Sigmoid colon (tissue), 6 donors: ENCODE measurements at regions not wholly inside any gene's neighbourhood (a gene's known extent, or its start where the extent isn't known, plus 50 kb on each side); places are given as distances from the start of the nearest gene placed in this dataset.
"Not testable (repeated sequence)": the region's sequence is repeated elsewhere in the genome, so short reads cannot be mapped to it uniquely, and the experiment has no call there.

Experiments
- DNase-seq: peaks from one replicate; pipeline ENCODE4 v3.0.0-alpha.2; 2019
- H3K27ac ChIP-seq, 4 donors: fragments of 200-600 bp; sonication (generic); one replicate each; pipeline ENCODE4 v1.5.1; 2016 to 2019; ENCODE audit warnings: mild to moderate bottlenecking in 1 of 4
- H3K27me3 ChIP-seq, 3 donors: fragments of 200-600 bp; sonication (generic); one replicate each; pipeline ENCODE4 v1.5.1; 2019; ENCODE audit warnings: mild to moderate bottlenecking in 1 of 3
- H3K36me3 ChIP-seq, 4 donors: fragments of 200-600 bp; sonication (generic); one replicate each; pipeline ENCODE4 v1.5.1; 2016 to 2019
- H3K4me1 ChIP-seq, 4 donors: fragments of 200-600 bp; sonication (generic); one replicate each; pipeline ENCODE4 v1.5.1; 2017 to 2019
- H3K4me3 ChIP-seq, 4 donors: fragments of 200-600 bp; sonication (generic); one replicate each; pipeline ENCODE4 v1.5.1; 2017 to 2019; ENCODE audit warnings: mild to moderate bottlenecking in 2 of 4, moderate library complexity in 1 of 4
- H3K9me3 ChIP-seq, 4 donors: fragments of 200-600 bp in 3 of 4; sonication (generic) in 3 of 4; one replicate each; pipeline versions ENCODE4 v1.5.1 to v1.6.1; 2013 to 2019
- EP300 ChIP-seq, 4 donors: sonication (generic); formaldehyde crosslinking; IDR thresholded peaks; one replicate each; pipeline ENCODE4 v1.6.1; 2017; ENCODE audit warnings: antibody characterized with exemption in 4 of 4
- POLR2A ChIP-seq, 2 donors: fragments of 450-650 bp; IDR thresholded peaks; one replicate each; pipeline ENCODE4 v1.6.1; 2016; ENCODE audit warnings: antibody characterized with exemption in 2 of 2, mild to moderate bottlenecking in 2 of 2, moderate library complexity in 2 of 2
- POLR2AphosphoS5 ChIP-seq, 4 donors: sonication (generic); formaldehyde crosslinking; IDR thresholded peaks; one replicate each; pipeline ENCODE4 v1.6.1; 2017; ENCODE audit warnings: antibody characterized with exemption in 4 of 4
- WGBS, 2 donors: extraction: QIAGEN DNeasy Blood & Tissue Kit; methylation state at CpG; one replicate each; pipeline ENCODE4 v1.1.7; 2013; 5-methylcytosine and 5-hydroxymethylcytosine counted together
- intact Hi-C: fragments of 100-400 bp; cut with DNase I; formaldehyde crosslinking; loops from one replicate; pipeline ENCODE4 v1.15.1; 2023
- TF ChIP-seq, protein P1 (sequence below), 4 experiments: fragments of 450-650 bp in 3 of 4; fragments of 200-600 bp in 1 of 4; IDR thresholded peaks; one replicate each; pipeline ENCODE4 v1.5.1; 2016 to 2019; ENCODE audit warnings: antibody characterized with exemption in 4 of 4, mild to moderate bottlenecking in 3 of 4, moderate library complexity in 2 of 4
- donor health status: healthy with polysubstance abuse.
- donor health status: healthy.

DNA sequence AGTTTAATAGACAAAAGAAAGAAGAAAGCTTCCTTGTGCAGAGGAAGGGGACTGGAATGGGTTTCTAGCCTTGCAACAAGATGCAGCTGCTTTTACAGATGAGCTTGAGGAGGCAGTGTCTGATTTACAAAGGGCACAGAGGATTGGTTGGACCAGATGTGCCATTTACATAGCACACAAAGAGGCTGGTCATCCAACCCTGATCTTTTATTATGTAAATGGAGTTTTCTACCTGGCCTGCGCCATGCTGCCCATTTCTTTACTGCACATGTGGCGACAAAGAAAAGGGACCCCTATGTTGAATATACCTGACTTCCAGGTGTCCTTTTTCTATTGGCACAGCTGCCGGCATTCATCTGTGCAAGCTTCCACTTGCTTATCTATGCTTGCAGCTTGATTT is 409.4 kb upstream of the FRG2C start:
- TF ChIP-seq, protein P1, sequence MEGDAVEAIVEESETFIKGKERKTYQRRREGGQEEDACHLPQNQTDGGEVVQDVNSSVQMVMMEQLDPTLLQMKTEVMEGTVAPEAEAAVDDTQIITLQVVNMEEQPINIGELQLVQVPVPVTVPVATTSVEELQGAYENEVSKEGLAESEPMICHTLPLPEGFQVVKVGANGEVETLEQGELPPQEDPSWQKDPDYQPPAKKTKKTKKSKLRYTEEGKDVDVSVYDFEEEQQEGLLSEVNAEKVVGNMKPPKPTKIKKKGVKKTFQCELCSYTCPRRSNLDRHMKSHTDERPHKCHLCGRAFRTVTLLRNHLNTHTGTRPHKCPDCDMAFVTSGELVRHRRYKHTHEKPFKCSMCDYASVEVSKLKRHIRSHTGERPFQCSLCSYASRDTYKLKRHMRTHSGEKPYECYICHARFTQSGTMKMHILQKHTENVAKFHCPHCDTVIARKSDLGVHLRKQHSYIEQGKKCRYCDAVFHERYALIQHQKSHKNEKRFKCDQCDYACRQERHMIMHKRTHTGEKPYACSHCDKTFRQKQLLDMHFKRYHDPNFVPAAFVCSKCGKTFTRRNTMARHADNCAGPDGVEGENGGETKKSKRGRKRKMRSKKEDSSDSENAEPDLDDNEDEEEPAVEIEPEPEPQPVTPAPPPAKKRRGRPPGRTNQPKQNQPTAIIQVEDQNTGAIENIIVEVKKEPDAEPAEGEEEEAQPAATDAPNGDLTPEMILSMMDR (IDR thresholded peaks at IDR 0.05): no peak
- TF ChIP-seq EP300 (IDR thresholded peaks at IDR 0.05): no peak
- TF ChIP-seq POLR2A (IDR thresholded peaks at IDR 0.05): no peak
- TF ChIP-seq POLR2AphosphoS5 (IDR thresholded peaks at IDR 0.05): no peak
- intact Hi-C loops: no loop called here
- Histone ChIP-seq H3K4me1 (no peaks in the 10 kb centered on the region), H3K4me3 (no peak overlapping the region), H3K27ac (no peak overlapping the region), H3K36me3 (no peaks in the 10 kb centered on the region), H3K9me3 (no peaks in the 10 kb centered on the region), H3K27me3 (no peaks in the 10 kb centered on the region)
- 90% methylated on average over 3 of the region's 3 CpGs for WGBS, 2 donors
- no peak for DNase-seq

- H3K9me3 ChIP-seq, H3K27me3 ChIP-seq, H3K4me3 ChIP-seq, H3K27ac ChIP-seq, H3K4me1 ChIP-seq, intact Hi-C loops, H3K36me3 ChIP-seq, DNase-seq: not testable (repeated sequence)
- WGBS, 2 donors: 45 to 62% methylated on average over 5 of the region's 5 CpGs
- TF ChIP-seq, protein P1 (IDR thresholded peaks at IDR 0.05): peak in 1 of 4 experiments; percentile 31
Measured at GRCh38 chr3:75258825-75259683, 405.1 kb upstream of the FRG2C start.

DNA sequence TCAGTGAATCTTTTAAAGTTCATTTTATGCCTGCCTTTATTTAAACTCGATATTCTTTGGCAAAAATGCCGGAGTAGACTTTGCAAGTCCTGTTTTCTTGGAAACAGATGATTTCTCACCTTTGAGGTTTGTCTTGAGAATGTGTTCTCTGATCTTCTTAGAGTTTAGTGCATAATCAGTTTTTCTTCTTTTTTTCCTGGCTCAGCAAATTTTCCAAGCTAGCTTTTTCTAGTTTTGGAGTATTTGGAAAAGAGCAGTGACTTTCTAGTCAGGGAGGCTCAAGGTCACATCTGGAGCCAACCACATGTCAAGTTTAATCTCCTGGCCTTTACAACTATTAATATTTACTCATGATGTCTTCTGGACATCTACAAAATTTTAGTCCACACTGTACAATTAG is 403.2 kb upstream of the FRG2C start:
- H3K4me1 ChIP-seq, H3K36me3 ChIP-seq, H3K27ac ChIP-seq, intact Hi-C loops, H3K27me3 ChIP-seq, DNase-seq, H3K9me3 ChIP-seq, H3K4me3 ChIP-seq: not testable (repeated sequence)
- 87 to 88% methylated on average over 2 of the region's 2 CpGs for WGBS, 2 donors

DNA sequence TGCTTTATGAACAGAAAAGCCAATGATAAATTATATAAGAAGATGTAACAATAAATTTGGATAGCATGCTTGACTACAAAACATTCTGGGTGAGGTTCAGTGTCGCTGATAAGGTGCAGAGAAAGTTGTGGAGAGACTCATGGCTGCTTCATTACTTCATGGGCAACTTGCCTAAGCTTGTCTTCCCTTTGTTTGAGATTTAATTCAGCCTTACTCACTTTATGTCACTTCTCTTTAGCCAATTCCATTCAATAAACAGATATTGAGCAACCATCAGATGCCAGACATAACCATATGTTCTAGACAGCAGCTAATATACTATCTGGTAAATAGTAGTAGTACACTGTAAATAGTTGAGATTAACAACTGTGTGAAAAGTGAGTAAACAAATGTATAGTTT is 401.5 kb upstream of the FRG2C start:
- intact Hi-C loops: no loop called here
- H3K4me1 ChIP-seq: no peaks in the 10 kb centered on the region
- no peak for TF ChIP-seq EP300 (IDR thresholded peaks at IDR 0.05)
- H3K27me3 ChIP-seq: no peaks in the 10 kb centered on the region
- H3K36me3 ChIP-seq: no peaks in the 10 kb centered on the region
- DNase-seq: no peak
- H3K4me3 ChIP-seq: no peak overlapping the region
- H3K9me3 ChIP-seq: no peaks in the 10 kb centered on the region
- 71 to 72% methylated on average over 1 of the region's 1 CpG for WGBS, 2 donors
- H3K27ac ChIP-seq: no peak overlapping the region

DNA sequence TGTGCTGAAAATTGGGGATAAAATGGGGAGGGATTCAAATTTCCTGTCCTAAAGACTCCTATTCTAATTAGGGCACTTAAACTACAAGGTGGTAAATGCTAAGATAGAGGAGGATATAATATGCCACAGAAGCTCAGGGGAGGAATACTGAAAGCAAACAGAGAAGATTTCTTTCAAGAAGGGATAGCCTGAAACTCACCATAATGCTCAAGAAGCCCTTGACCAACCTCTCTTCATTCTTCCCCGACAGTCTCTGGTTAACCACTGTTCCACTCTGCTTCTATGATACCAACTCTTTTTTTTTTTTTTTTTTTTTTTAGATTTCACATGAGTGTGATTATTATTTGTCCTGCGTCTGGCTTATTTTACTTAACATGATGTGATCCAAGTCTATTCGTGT is 398.2 kb upstream of the FRG2C start:
- no peaks in the 10 kb centered on the region for H3K27me3 ChIP-seq
- no peak for DNase-seq
- intact Hi-C loops: no loop called here
- no peaks in the 10 kb centered on the region for H3K36me3 ChIP-seq
- no peak for TF ChIP-seq EP300 (IDR thresholded peaks at IDR 0.05)
- TF ChIP-seq, protein P1 (IDR thresholded peaks at IDR 0.05): no peak
- no peak for TF ChIP-seq POLR2AphosphoS5 (IDR thresholded peaks at IDR 0.05)
- no peak for TF ChIP-seq POLR2A (IDR thresholded peaks at IDR 0.05)
- H3K27ac ChIP-seq: no peak overlapping the region
- WGBS, 2 donors: 81 to 87% methylated on average over 3 of the region's 3 CpGs
- H3K4me3 ChIP-seq: no peak overlapping the region
- no peaks in the 10 kb centered on the region for H3K9me3 ChIP-seq
- no peaks in the 10 kb centered on the region for H3K4me1 ChIP-seq

DNA sequence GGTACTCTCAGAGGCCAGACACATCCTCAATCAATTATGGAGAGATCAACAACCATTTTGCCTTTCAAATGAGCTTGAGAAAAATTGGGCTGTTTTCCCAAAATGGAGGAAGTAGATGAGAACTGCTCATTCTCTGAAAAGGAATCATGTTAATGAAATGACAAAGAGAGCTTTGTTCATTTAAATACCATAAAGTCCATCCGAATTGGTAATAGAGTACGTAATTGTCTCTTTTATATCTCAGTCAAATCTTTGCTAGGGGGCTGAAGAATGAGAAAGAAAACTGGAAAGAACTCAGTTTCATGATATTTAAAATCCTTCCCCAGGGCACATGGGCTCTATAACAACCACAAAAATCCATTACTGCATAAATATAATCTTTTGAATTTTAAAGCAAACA is 395.6 kb upstream of the FRG2C start:
- H3K36me3 ChIP-seq, H3K4me3 ChIP-seq, H3K9me3 ChIP-seq, DNase-seq, H3K27ac ChIP-seq, H3K27me3 ChIP-seq, intact Hi-C loops, H3K4me1 ChIP-seq: not testable (repeated sequence)
- 83 to 88% methylated on average over 2 of the region's 2 CpGs for WGBS, 2 donors

DNA sequence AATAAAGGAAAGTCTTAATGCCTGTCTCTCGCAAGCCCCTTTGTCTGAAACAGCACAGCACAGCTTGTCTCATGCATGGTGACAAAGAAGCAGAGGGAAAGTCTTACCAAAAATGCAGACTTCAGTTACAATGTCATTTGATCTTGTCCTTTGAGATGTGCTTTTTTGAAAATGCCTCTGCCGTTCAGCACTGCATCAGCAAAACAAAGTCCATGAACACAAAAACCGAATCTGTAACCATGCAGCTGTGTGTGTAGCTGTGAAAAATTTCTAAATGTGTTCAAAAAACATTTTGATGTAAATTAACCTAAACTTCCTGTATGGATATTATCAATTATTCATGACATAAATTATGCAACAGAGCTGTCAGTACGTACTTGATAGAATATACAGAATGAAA is 391.9 kb upstream of the FRG2C start:
- 63 to 76% methylated on average over 4 of the region's 4 CpGs for WGBS, 2 donors
- H3K27ac ChIP-seq, H3K36me3 ChIP-seq, H3K4me1 ChIP-seq, H3K4me3 ChIP-seq, H3K9me3 ChIP-seq, DNase-seq, H3K27me3 ChIP-seq, intact Hi-C loops: not testable (repeated sequence)
